ENCODE measurements at regions not wholly inside any gene's neighbourhood (a gene's known extent, or its start where the extent isn't known, plus 50 kb on each side); places are given as distances from the start of the nearest gene placed in this dataset.

- TF ChIP-seq CTCF (IDR thresholded peaks at IDR 0.05) (no peak), ZFX (IDR thresholded peaks at IDR 0.05; ENCODE audit: borderline replicate concordance) (no peak)
Observed at GRCh38 chr3:30418443-30418842, 188.0 kb upstream of the TGFBR2 start.

Measured in 22Rv1 (cell line).